Medulla oblongata (tissue), 1 donor: ENCODE measurements at regions not wholly inside any gene's neighbourhood (a gene's known extent, or its start where the extent isn't known, plus 50 kb on each side); places are given as distances from the start of the nearest gene placed in this dataset.

Source experiments
- DNase-seq: peaks from one replicate; pipeline ENCODE4 v3.0.0-alpha.2; 2015; ENCODE audit errors: extremely low spot score

- DNase-seq = no peak
Observed at GRCh38 chr16:54511222-54511731, 224.7 kb upstream of the IRX3 start.

GRCh38 chr16:54510685-54511221 is 224.2 kb upstream of the IRX3 start:
- DNase-seq = no peak

- DNase-seq = no peak
Observed at GRCh38 chr16:54509456-54509855, 222.9 kb upstream of the IRX3 start.

GRCh38 chr16:54508351-54508750 is 221.8 kb upstream of the IRX3 start:
- DNase-seq = no peak

- no peak for DNase-seq
Observed at GRCh38 chr16:54506741-54507500, 220.3 kb upstream of the IRX3 start.

GRCh38 chr16:54506214-54506580 is 219.6 kb upstream of the IRX3 start:
- DNase-seq = no peak

GRCh38 chr16:54505549-54506213 is 219.1 kb upstream of the IRX3 start:
- no peak for DNase-seq

- no peak for DNase-seq
Observed at GRCh38 chr16:54504372-54504771, 217.8 kb upstream of the IRX3 start.

GRCh38 chr16:54503856-54504219 is 217.3 kb upstream of the IRX3 start:
- no peak for DNase-seq

GRCh38 chr16:54503011-54503855 is 216.6 kb upstream of the IRX3 start:
- DNase-seq = peak; percentile 24

- DNase-seq = no peak
Observed at GRCh38 chr16:54501797-54502196, 215.2 kb upstream of the IRX3 start.

- DNase-seq = no peak
Observed at GRCh38 chr16:54493594-54493993, 207.0 kb upstream of the IRX3 start.

GRCh38 chr16:54493061-54493460 is 206.5 kb upstream of the IRX3 start:
- DNase-seq = no peak

GRCh38 chr16:54490112-54490488 is 203.5 kb upstream of the IRX3 start:
- no peak for DNase-seq

- no peak for DNase-seq
Observed at GRCh38 chr16:54489225-54490111, 202.9 kb upstream of the IRX3 start.

GRCh38 chr16:54488729-54489128 is 202.1 kb upstream of the IRX3 start:
- DNase-seq = no peak

- peak; percentile 46 for DNase-seq
Observed at GRCh38 chr16:54487933-54488332, 201.3 kb upstream of the IRX3 start.

- no peak for DNase-seq
Observed at GRCh38 chr16:54484700-54485099, 198.1 kb upstream of the IRX3 start.

GRCh38 chr16:54482892-54483574 is 196.4 kb upstream of the IRX3 start:
- no peak for DNase-seq

GRCh38 chr16:54480429-54480828 is 193.8 kb upstream of the IRX3 start:
- no peak for DNase-seq

GRCh38 chr16:54479546-54479945 is 193.0 kb upstream of the IRX3 start:
- DNase-seq = no peak
